Breast epithelium (tissue), 4 donors: ENCODE measurements at regions not wholly inside any gene's neighbourhood (a gene's known extent, or its start where the extent isn't known, plus 50 kb on each side); places are given as distances from the start of the nearest gene placed in this dataset.

Experiments used
- DNase-seq, 2 donors: peaks; one replicate each; pipeline ENCODE4 v3.0.0-alpha.2; 2019; ENCODE audit warnings: low spot score in 2 of 2
- H3K27ac ChIP-seq, 2 donors: fragments of 200-600 bp; sonication (generic) in 1 of 2; one replicate each; pipeline ENCODE4 v1.5.1; 2016 to 2019; ENCODE audit warnings: mild to moderate bottlenecking in 1 of 2
- H3K27me3 ChIP-seq, 2 donors: fragments of 200-600 bp; sonication (generic) in 1 of 2; one replicate each; pipeline versions ENCODE4 v1.5.1 to v1.6.0; 2017 to 2019; ENCODE audit warnings: control low read depth in 1 of 2, mild to moderate bottlenecking in 1 of 2
- H3K36me3 ChIP-seq: fragments of 200-600 bp; one replicate; pipeline ENCODE4 v1.5.1; 2019
- H3K4me1 ChIP-seq, 2 donors: fragments of 200-600 bp; sonication (generic); one replicate each; pipeline ENCODE4 v1.5.1; 2016 to 2019; ENCODE audit warnings: control low read depth in 1 of 2
- H3K4me3 ChIP-seq, 3 donors: fragments of 200-600 bp; sonication (generic); 1 replicate in 2 of 3; 2 replicates in 1 of 3; pipeline ENCODE4 v1.5.1; 2016 to 2019; ENCODE audit warnings: mild to moderate bottlenecking in 3 of 3, moderate library complexity in 2 of 3
- H3K9me3 ChIP-seq, 2 donors: fragments of 200-600 bp; sonication (generic) in 1 of 2; one replicate each; pipeline ENCODE4 v1.5.1; 2016 to 2019; ENCODE audit warnings: control low read depth in 1 of 2
- CTCF ChIP-seq, 3 donors: fragments of 450-650 bp; IDR thresholded peaks; one replicate each; pipeline ENCODE4 v1.5.1; 2016 to 2017; ENCODE audit warnings: antibody characterized with exemption in 3 of 3, mild to moderate bottlenecking in 3 of 3, moderate library complexity in 3 of 3
- POLR2A ChIP-seq: fragments of 450-650 bp; IDR thresholded peaks from one replicate; pipeline ENCODE4 v1.6.1; 2016; ENCODE audit warnings: antibody characterized with exemption, mild to moderate bottlenecking, moderate library complexity
- POLR2AphosphoS5 ChIP-seq, 3 donors: sonication (generic); formaldehyde crosslinking; IDR thresholded peaks; one replicate each; pipeline ENCODE4 v1.6.1; 2017; ENCODE audit warnings: antibody characterized with exemption in 3 of 3
- intact Hi-C: fragments of 100-400 bp; cut with DNase I; formaldehyde crosslinking; loops from one replicate; pipeline ENCODE4 v1.15.1; 2023; ENCODE audit warnings: low total_unique reads

DNA sequence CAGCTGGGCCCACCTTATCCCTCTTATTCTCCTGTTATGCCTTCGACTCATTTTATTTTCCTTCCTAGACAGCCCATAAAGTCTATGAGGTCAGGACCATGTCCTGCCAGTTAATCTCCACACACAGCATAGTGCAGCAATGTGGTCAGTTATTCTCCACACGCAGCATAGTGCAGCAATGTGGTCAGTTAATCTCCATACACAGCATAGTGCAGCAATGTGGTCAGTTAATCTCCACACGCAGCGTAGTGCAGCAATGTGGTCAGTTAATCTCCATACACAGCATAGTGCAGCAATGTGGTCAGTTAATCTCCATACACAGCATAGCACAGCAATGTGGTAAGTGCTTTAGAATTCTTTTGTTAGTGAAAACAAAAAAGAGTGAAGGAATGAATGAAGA lies 77.8 kb downstream of the TEX36 start:
- TF ChIP-seq POLR2AphosphoS5 (IDR thresholded peaks at IDR 0.05) = no peak
- TF ChIP-seq POLR2A = no peak
- TF ChIP-seq CTCF (IDR thresholded peaks at IDR 0.05) = no peak
- DNase-seq = no peak
- Histone ChIP-seq H3K9me3 (peaks cover 0 to 5% of the 10 kb centered on the region in 2 donors), H3K36me3 (no peaks in the 10 kb centered on the region), H3K4me1 (no peaks in the 10 kb centered on the region), H3K4me3 (no peak overlapping the region), H3K27me3 (peaks cover 0 to 4% of the 10 kb centered on the region in 2 donors), H3K27ac (no peak overlapping the region)
- intact Hi-C loops = no loop called here

GRCh38 chr10:125602825-125603224 lies 80.1 kb downstream of the TEX36 start:
- intact Hi-C loops = no loop called here
- DNase-seq = no peak
- Histone ChIP-seq H3K9me3 (peaks cover 0 to 5% of the 10 kb centered on the region in 2 donors), H3K4me1 (no peaks in the 10 kb centered on the region), H3K27ac (no peak overlapping the region), H3K36me3 (no peaks in the 10 kb centered on the region), H3K27me3 (peaks cover 0 to 4% of the 10 kb centered on the region in 2 donors), H3K4me3 (no peak overlapping the region)
- TF ChIP-seq POLR2A (no peak), POLR2AphosphoS5 (IDR thresholded peaks at IDR 0.05) (no peak), CTCF (IDR thresholded peaks at IDR 0.05) (no peak)

GRCh38 chr10:125599194-125599593 lies 83.8 kb downstream of the TEX36 start:
- peaks cover 0 to 4% of the 10 kb centered on the region in 2 donors for H3K27me3 ChIP-seq
- no peak overlapping the region for H3K27ac ChIP-seq
- intact Hi-C loops = no loop called here
- no peak overlapping the region for H3K4me3 ChIP-seq
- TF ChIP-seq POLR2A (no peak), CTCF (IDR thresholded peaks at IDR 0.05) (no peak), POLR2AphosphoS5 (IDR thresholded peaks at IDR 0.05) (no peak)
- H3K4me1 ChIP-seq = no peaks in the 10 kb centered on the region
- no peaks in the 10 kb centered on the region for H3K36me3 ChIP-seq
- peaks cover 13 to 21% of the 10 kb centered on the region in 2 donors for H3K9me3 ChIP-seq
- DNase-seq = no peak

DNA sequence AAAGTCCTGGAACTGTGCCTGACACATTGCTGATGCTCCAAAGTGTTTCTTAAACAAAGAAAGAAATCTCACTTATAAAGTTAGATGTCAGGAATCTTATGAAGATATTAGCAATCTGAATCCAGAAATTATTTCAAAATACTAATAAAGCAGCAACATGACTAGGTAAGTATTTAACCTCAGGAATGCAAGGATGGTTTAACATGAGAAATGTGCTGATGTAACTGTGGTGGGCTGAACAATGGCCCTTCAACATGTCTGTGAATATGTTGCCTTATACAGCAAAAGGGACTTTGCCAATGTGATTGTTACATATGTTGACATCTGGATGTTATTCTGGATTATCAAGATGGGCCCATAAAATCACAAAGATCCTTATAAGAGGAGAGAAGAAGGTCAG lies 87.1 kb downstream of the TEX36 start:
- Histone ChIP-seq H3K9me3 (peaks cover 8 to 21% of the 10 kb centered on the region in 2 donors), H3K36me3 (no peaks in the 10 kb centered on the region), H3K27me3 (no peaks in the 10 kb centered on the region), H3K27ac (no peak overlapping the region), H3K4me1 (no peaks in the 10 kb centered on the region), H3K4me3 (no peak overlapping the region)
- no peak for TF ChIP-seq CTCF (IDR thresholded peaks at IDR 0.05)
- TF ChIP-seq POLR2A = no peak
- no peak for TF ChIP-seq POLR2AphosphoS5 (IDR thresholded peaks at IDR 0.05)
- DNase-seq = no peak
- intact Hi-C loops = no loop called here

- H3K4me3 ChIP-seq = no peak overlapping the region
- TF ChIP-seq POLR2A = no peak
- no peak for TF ChIP-seq POLR2AphosphoS5 (IDR thresholded peaks at IDR 0.05)
- no peak for TF ChIP-seq CTCF (IDR thresholded peaks at IDR 0.05)
- intact Hi-C loops = no loop called here
- peaks cover 8 to 21% of the 10 kb centered on the region in 2 donors for H3K9me3 ChIP-seq
- no peaks in the 10 kb centered on the region for H3K4me1 ChIP-seq
- DNase-seq = no peak
- H3K36me3 ChIP-seq = no peaks in the 10 kb centered on the region
- no peaks in the 10 kb centered on the region for H3K27me3 ChIP-seq
- no peak overlapping the region for H3K27ac ChIP-seq
Observed at GRCh38 chr10:125593644-125594043, 89.3 kb downstream of the TEX36 start.
